H1 (cell line): ENCODE measurements at regions not wholly inside any gene's neighbourhood (a gene's known extent, or its start where the extent isn't known, plus 50 kb on each side); places are given as distances from the start of the nearest gene placed in this dataset.

Experiments
- CTCF ChIA-PET: fragments of 300-600 bp; sonication (Branson Sonifier 250); formaldehyde crosslinking; loops from one replicate; lab custom pipeline; 2021; ENCODE audit not compliant: partially characterized antibody; lab: Charles Lee
- POLR2A ChIA-PET: fragments of 300-600 bp; sonication (Branson Sonifier 250); formaldehyde crosslinking; loops from one replicate; lab custom pipeline; 2021; ENCODE audit warnings: inconsistent platforms; ENCODE audit not compliant: partially characterized antibody; lab: Charles Lee
- DNase-seq, 2 experiments: peaks; one replicate each; pipeline versions ENCODE4 v3.0.0 to v3.0.0-alpha.2; 2010 to 2022; ENCODE audit warnings: low spot score in 2 of 2, low read depth in 1 of 2, mixed read lengths in 1 of 2
- FAIRE-seq: peaks from 2 replicates; lab custom pipeline; 2011; peaks lifted over from hg19 to GRCh38; lab: Jason Lieb, UNC
- H2AFZ ChIP-seq: 2 replicates; pipeline ENCODE4 v1.8.1; 2012; ENCODE audit warnings: low read length, inconsistent platforms
- H2AK5ac ChIP-seq: 2 replicates; pipeline ENCODE4 v1.6.1; 2013; ENCODE audit warnings: low read depth, low read length
- H2BK120ac ChIP-seq: replicated peaks from 2 replicates; pipeline ENCODE3; 2013; ENCODE audit warnings: low read depth, low read length, inconsistent platforms
- H2BK12ac ChIP-seq: 2 replicates; pipeline ENCODE4 v1.6.1; 2013; ENCODE audit warnings: low read depth, low read length
- H2BK15ac ChIP-seq: 2 replicates; pipeline ENCODE4 v1.6.1; 2013; ENCODE audit warnings: low read length
- H2BK20ac ChIP-seq: 2 replicates; pipeline ENCODE4 v1.6.1; 2013; ENCODE audit warnings: low read length
- H2BK5ac ChIP-seq: 2 replicates; pipeline ENCODE4 v1.6.1; 2013; ENCODE audit warnings: low read depth, low read length
- H3K14ac ChIP-seq: 2 replicates; pipeline ENCODE4 v1.6.1; 2013; ENCODE audit warnings: inconsistent platforms; ENCODE audit not compliant: insufficient read length
- H3K18ac ChIP-seq: 2 replicates; pipeline ENCODE4 v1.6.1; 2013; ENCODE audit warnings: low read length; ENCODE audit errors: extremely low read depth
- H3K23ac ChIP-seq: 2 replicates; pipeline ENCODE4 v1.6.1; 2013; ENCODE audit warnings: inconsistent platforms; ENCODE audit not compliant: insufficient read length
- H3K23me2 ChIP-seq: 2 replicates; pipeline ENCODE4 v1.6.1; 2013; ENCODE audit warnings: low read depth, low read length
- H3K27ac ChIP-seq: 2 replicates; pipeline ENCODE4 v1.6.1; 2011; ENCODE audit warnings: low read depth, low read length, inconsistent platforms
- H3K27me3 ChIP-seq, 4 experiments: replicated peaks in 1 of 4; 1 replicate in 1 of 4; 2 replicates in 3 of 4; pipeline versions ENCODE4 v1.6.1 to v1.8.1; 2011 to 2013; ENCODE audit warnings: low read length in 3 of 4, mild to moderate bottlenecking in 3 of 4, inconsistent platforms in 2 of 4, mixed read lengths in 2 of 4, moderate library complexity in 1 of 4; ENCODE audit not compliant: control insufficient read depth in 3 of 4, insufficient read depth in 3 of 4; ENCODE audit errors: extremely low read depth in 1 of 4
- H3K36me3 ChIP-seq, 4 experiments: 2 replicates each; pipeline versions ENCODE4 v1.6.1 to v1.8.1; 2011 to 2013; ENCODE audit warnings: mild to moderate bottlenecking in 4 of 4, low read length in 3 of 4, moderate library complexity in 2 of 4, control low read depth in 1 of 4, inconsistent platforms in 1 of 4; ENCODE audit not compliant: insufficient read depth in 4 of 4, control insufficient read depth in 2 of 4
- H3K4ac ChIP-seq: replicated peaks from 2 replicates; pipeline ENCODE3; 2013; ENCODE audit warnings: low read length, low read depth, mixed read lengths, inconsistent platforms; ENCODE audit not compliant: insufficient read length
- H3K4me1 ChIP-seq, 4 experiments: replicated peaks in 1 of 4; 1 replicate in 1 of 4; 2 replicates in 3 of 4; pipeline versions ENCODE4 v1.6.1 to v1.8.1; 2011 to 2013; ENCODE audit warnings: low read length in 3 of 4, inconsistent platforms in 2 of 4, mixed read lengths in 1 of 4; ENCODE audit not compliant: insufficient read depth in 4 of 4, control insufficient read depth in 3 of 4
- H3K4me2 ChIP-seq, 2 experiments: 2 replicates each; pipeline versions ENCODE4 v1.6.1 to v1.8.1; 2011 to 2013; ENCODE audit warnings: low read depth in 2 of 2, low read length in 2 of 2, control low read depth in 1 of 2, inconsistent platforms in 1 of 2, mild to moderate bottlenecking in 1 of 2; ENCODE audit not compliant: insufficient read depth in 1 of 2
- H3K4me3 ChIP-seq, 4 experiments: fragments of 200-600, 300-600 bp in 1 of 4; sonication (generic), shearing (Covaris generic), sonication (Bioruptor Twin) in 1 of 4; 2 replicates each; pipeline versions ENCODE4 v1.5.1 to v1.8.1; 2011 to 2016; ENCODE audit warnings: low read length in 4 of 4, low read depth in 3 of 4, control low read depth in 2 of 4, inconsistent platforms in 2 of 4, mild to moderate bottlenecking in 2 of 4, mixed read lengths in 1 of 4, moderate library complexity in 1 of 4; ENCODE audit not compliant: insufficient read depth in 2 of 4; ENCODE audit errors: extremely low read depth in 1 of 4
- H3K56ac ChIP-seq: replicated peaks from 2 replicates; pipeline ENCODE3; 2013; ENCODE audit warnings: low read depth, mild to moderate bottlenecking, mixed read lengths, low read length, inconsistent platforms; ENCODE audit not compliant: insufficient read length
- H3K79me1 ChIP-seq: 2 replicates; pipeline ENCODE4 v1.6.1; 2013; ENCODE audit warnings: low read depth, low read length, control low read depth
- H3K79me2 ChIP-seq, 2 experiments: 2 replicates each; pipeline versions ENCODE4 v1.6.1 to v1.8.1; 2012 to 2013; ENCODE audit warnings: low read length in 2 of 2, mild to moderate bottlenecking in 2 of 2, inconsistent platforms in 1 of 2; ENCODE audit not compliant: insufficient read depth in 2 of 2, control insufficient read depth in 1 of 2
- H3K9ac ChIP-seq, 4 experiments: replicated peaks in 1 of 4; 1 replicate in 1 of 4; 2 replicates in 3 of 4; pipeline versions ENCODE4 v1.6.1 to v1.8.1; 2011 to 2013; ENCODE audit warnings: low read depth in 3 of 4, low read length in 3 of 4, control low read depth in 2 of 4, mild to moderate bottlenecking in 2 of 4, moderate library complexity in 2 of 4, inconsistent platforms in 1 of 4; ENCODE audit errors: extremely low read depth in 1 of 4
- H3K9me3 ChIP-seq, 2 experiments: 2 replicates each; pipeline versions ENCODE4 v1.6.1 to v1.8.1; 2012 to 2013; ENCODE audit warnings: mild to moderate bottlenecking in 2 of 2, moderate library complexity in 2 of 2, control low read depth in 1 of 2, inconsistent platforms in 1 of 2, low read depth in 1 of 2, low read length in 1 of 2, mixed read lengths in 1 of 2; ENCODE audit not compliant: insufficient read depth in 2 of 2
- H4K20me1 ChIP-seq, 2 experiments: replicated peaks in 1 of 2; 2 replicates each; pipeline versions ENCODE3 to v1.8.1; 2011 to 2013; ENCODE audit warnings: inconsistent platforms in 2 of 2, low read length in 2 of 2, mild to moderate bottlenecking in 1 of 2; ENCODE audit not compliant: insufficient read depth in 2 of 2, control insufficient read depth in 1 of 2
- H4K5ac ChIP-seq: 2 replicates; pipeline ENCODE4 v1.6.1; 2013; ENCODE audit warnings: low read length, low read depth, mixed read lengths, inconsistent platforms; ENCODE audit not compliant: insufficient read length
- H4K8ac ChIP-seq: 2 replicates; pipeline ENCODE4 v1.8.0; 2013; ENCODE audit warnings: mild to moderate bottlenecking, moderate library complexity, low read length, inconsistent platforms; ENCODE audit not compliant: insufficient read depth; ENCODE audit errors: extremely low read depth
- H4K91ac ChIP-seq: replicated peaks from 2 replicates; pipeline ENCODE3; 2013; ENCODE audit warnings: low read length, mixed read lengths, inconsistent platforms; ENCODE audit not compliant: insufficient read length
- ATF2 ChIP-seq: IDR thresholded peaks from 2 replicates; pipeline ENCODE4 v1.6.1; 2012; ENCODE audit warnings: low read length, inconsistent platforms
- CREB1 ChIP-seq: IDR thresholded peaks from 2 replicates; pipeline ENCODE4 v1.6.1; 2012; ENCODE audit warnings: inconsistent platforms
- EGR1 ChIP-seq: IDR thresholded peaks from 2 replicates; pipeline ENCODE4 v1.6.1; 2011; ENCODE audit warnings: low read depth, low read length, borderline replicate concordance
- EP300 ChIP-seq, 2 experiments: IDR thresholded peaks; 1 replicate in 1 of 2; 2 replicates in 1 of 2; pipeline ENCODE4 v1.6.1; 2011 to 2012; ENCODE audit warnings: low read depth in 2 of 2, low read length in 2 of 2, mild to moderate bottlenecking in 2 of 2, borderline replicate concordance in 1 of 2, inconsistent platforms in 1 of 2, moderate library complexity in 1 of 2
- GABPA ChIP-seq: IDR thresholded peaks from 2 replicates; pipeline ENCODE4 v1.6.1; 2011; ENCODE audit warnings: mild to moderate bottlenecking, low read length, moderate library complexity, borderline replicate concordance; ENCODE audit not compliant: insufficient read depth
- JUN ChIP-seq: IDR thresholded peaks from 2 replicates; pipeline ENCODE4 v1.6.1; 2011; ENCODE audit warnings: low read depth, mild to moderate bottlenecking, improper control_type of control experiment, low read length
- MAX ChIP-seq: IDR thresholded peaks from 2 replicates; pipeline ENCODE4 v1.6.1; 2012; ENCODE audit warnings: inconsistent platforms
- PHF8 ChIP-seq: fragments of 200-600 bp; sonication (generic); conservative IDR thresholded peaks from 2 replicates; pipeline ENCODE4 v1.7.1; 2012; ENCODE audit warnings: low read depth, mild to moderate bottlenecking, inconsistent platforms, low read length, moderate library complexity
- RAD21 ChIP-seq, 2 experiments: IDR thresholded peaks in 1 of 2; conservative IDR thresholded peaks in 1 of 2; 2 replicates each; pipeline ENCODE4 v1.6.1; 2011; ENCODE audit warnings: low read depth in 2 of 2, low read length in 2 of 2, improper control_type of control experiment in 1 of 2, inconsistent platforms in 1 of 2, mild to moderate bottlenecking in 1 of 2, moderate library complexity in 1 of 2
- SIRT6 ChIP-seq: IDR thresholded peaks from one replicate; pipeline ENCODE4 v1.7.1; 2012; ENCODE audit warnings: low read length, inconsistent platforms
- SRF ChIP-seq: IDR thresholded peaks from 2 replicates; pipeline ENCODE4 v1.6.1; 2011; ENCODE audit warnings: mild to moderate bottlenecking, low read depth, low read length, moderate library complexity
- whole genome bisulfite sequencing, 2 experiments: shearing (Covaris generic) in 1 of 2; methylation state at CpG; one replicate each; pipeline versions ENCODE4 v1.1.6 to v1.1.7; 2013 to 2015; ENCODE audit warnings: low lambda C conversion rate in 2 of 2, mixed read lengths in 2 of 2, inconsistent platforms in 1 of 2, low coverage in 1 of 2, missing lambda C conversion rate in 1 of 2; ENCODE audit not compliant: insufficient replicate concordance in 2 of 2, insufficient coverage in 1 of 2, insufficient read length in 1 of 2; ENCODE audit errors: extremely low coverage in 1 of 2, missing lambda C conversion rate in 1 of 2; 5-methylcytosine and 5-hydroxymethylcytosine counted together

DNA sequence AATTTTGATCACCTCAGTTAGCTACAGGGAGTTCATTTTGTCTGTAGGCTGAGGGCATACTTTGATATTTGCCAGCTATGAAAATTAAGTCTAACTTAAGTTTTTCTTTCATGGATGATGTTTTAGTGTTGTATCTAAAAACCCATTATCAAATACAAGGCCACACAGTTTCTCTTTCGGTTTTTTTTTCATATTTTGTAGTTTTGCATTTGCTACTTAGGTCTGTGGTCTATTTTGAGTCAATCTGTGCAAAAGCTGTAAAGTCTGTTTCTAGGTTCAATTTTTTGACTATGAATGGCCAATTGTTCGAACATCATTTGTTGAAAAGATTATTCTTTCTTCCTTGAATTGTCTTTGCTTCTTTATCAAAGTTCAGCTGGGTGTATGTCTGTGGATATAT, 895.6 kb upstream of the ANO3 start:
- no peak for TF ChIP-seq RAD21 (IDR thresholded peaks at IDR 0.05 in 1 of 2, conservative IDR thresholded peaks at IDR 0.05 in 1 of 2; ENCODE audit: low read depth in 2 of 2, low read length in 2 of 2)
- TF ChIP-seq ATF2, result no peak
- no peak for TF ChIP-seq CREB1
- TF ChIP-seq SIRT6, result no peak
- TF ChIP-seq MAX, result no peak
- no peak for TF ChIP-seq SRF
- no peak for TF ChIP-seq GABPA
- TF ChIP-seq JUN, result no peak
- no peak for TF ChIP-seq EP300 (IDR thresholded peaks at IDR 0.05; ENCODE audit: borderline replicate concordance in 1 of 2, low read depth in 2 of 2, low read length in 2 of 2)
- no peak for TF ChIP-seq PHF8
- no peak for TF ChIP-seq EGR1
- H3K9me3 ChIP-seq, result no peaks in the 10 kb centered on the region
- no peak overlapping the region for H4K5ac ChIP-seq
- no peak overlapping the region for H3K27ac ChIP-seq
- H3K18ac ChIP-seq, result no peak overlapping the region
- ChIA-PET CTCF (interaction anchor here (0.7 kb wide), 1 partner anchor 628 kb away, joined by 3 read pairs; no protein-coding TSS in a partner anchor), POLR2A (no interaction called here)
- H3K4me2 ChIP-seq, result no peak overlapping the region
- no peak overlapping the region for H4K8ac ChIP-seq
- no peak overlapping the region for H2BK12ac ChIP-seq
- no peak overlapping the region for H3K56ac ChIP-seq
- H3K9ac ChIP-seq, result no peak overlapping the region
- no peak overlapping the region for H2BK15ac ChIP-seq
- no peak overlapping the region for H2BK20ac ChIP-seq
- H3K27me3 ChIP-seq, result no peaks in the 10 kb centered on the region
- no peak overlapping the region for H4K91ac ChIP-seq
- H3K4ac ChIP-seq, result no peak overlapping the region
- no peaks in the 10 kb centered on the region for H3K4me1 ChIP-seq
- H3K23me2 ChIP-seq, result no peaks in the 10 kb centered on the region
- no peaks in the 10 kb centered on the region for H3K36me3 ChIP-seq
- no peaks in the 10 kb centered on the region for H3K79me1 ChIP-seq
- H3K4me3 ChIP-seq, result no peak overlapping the region
- H4K20me1 ChIP-seq, result no peaks in the 10 kb centered on the region
- WGBS, 2 experiments, result 88% methylated on average over 2 of the region's 2 CpGs; no CpG with 5 or more reads in 1 of the 2 experiments
- no peak overlapping the region for H2BK120ac ChIP-seq
- no peak overlapping the region for H3K23ac ChIP-seq
- no peak overlapping the region for H2AFZ ChIP-seq
- H2BK5ac ChIP-seq, result no peak overlapping the region
- no peak overlapping the region for H3K14ac ChIP-seq
- FAIRE-seq (no peak), DNase-seq (no peak)
- H2AK5ac ChIP-seq, result no peak overlapping the region
- H3K79me2 ChIP-seq, result no peaks in the 10 kb centered on the region
